ENCODE measurements at regions not wholly inside any gene's neighbourhood (a gene's known extent, or its start where the extent isn't known, plus 50 kb on each side); places are given as distances from the start of the nearest gene placed in this dataset.
"Not testable (repeated sequence)": the region's sequence is repeated elsewhere in the genome, so short reads cannot be mapped to it uniquely, and the experiment has no call there.

- no peak for DNase-seq
Measured at GRCh38 chr6:37580176-37580955, 80.7 kb upstream of the CCDC167 start.

DNA sequence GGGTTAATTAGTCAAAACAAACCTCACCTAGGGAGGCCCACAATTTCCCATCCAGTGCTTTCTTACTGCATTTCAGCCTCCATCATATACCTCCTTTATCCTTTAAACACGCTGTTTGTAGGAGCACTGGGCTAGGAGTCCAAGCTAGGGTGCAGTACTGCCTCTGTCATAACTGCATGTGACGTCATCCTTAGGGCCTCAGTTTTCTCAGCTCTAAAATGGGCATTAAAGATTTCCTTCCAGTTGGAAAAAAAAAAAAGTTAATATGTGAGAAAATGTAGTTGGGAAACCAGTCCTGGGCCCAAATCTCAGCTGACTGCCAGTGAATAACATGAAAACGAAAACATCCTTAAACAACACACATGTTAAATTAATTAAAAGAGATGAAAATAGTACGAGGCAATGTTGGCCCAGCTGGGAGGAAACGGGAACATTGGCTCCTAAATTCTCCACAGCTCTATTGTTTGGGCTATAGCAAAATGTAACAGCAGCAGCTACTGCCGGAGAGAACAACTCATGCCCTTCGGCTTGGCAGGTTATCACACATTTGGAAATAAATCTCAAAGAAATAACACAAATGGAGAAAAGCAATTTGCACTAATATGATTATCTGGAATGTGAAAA lies 79.9 kb upstream of the CCDC167 start:
- DNase-seq = no peak

DNA sequence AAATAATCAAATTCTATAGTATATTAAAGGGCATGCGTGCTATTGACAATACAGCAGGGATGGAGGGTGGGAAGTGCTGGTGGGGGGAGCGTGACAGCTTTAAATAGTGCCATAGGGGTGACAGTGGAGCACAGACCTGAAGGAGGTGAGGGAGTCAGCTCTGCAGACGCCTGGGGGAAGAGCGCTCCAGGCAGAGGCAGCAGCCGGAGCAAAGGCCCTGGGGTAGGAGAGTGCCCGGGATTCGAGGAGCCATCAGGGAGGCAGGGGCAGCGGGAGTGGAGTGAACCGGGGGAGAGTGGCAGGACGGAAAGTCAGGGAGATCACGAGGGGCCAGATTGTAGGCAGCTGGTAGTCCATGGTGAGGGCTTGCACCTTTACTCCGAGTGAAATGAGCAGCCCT lies 78.4 kb upstream of the CCDC167 start:
- no peak for DNase-seq

DNA sequence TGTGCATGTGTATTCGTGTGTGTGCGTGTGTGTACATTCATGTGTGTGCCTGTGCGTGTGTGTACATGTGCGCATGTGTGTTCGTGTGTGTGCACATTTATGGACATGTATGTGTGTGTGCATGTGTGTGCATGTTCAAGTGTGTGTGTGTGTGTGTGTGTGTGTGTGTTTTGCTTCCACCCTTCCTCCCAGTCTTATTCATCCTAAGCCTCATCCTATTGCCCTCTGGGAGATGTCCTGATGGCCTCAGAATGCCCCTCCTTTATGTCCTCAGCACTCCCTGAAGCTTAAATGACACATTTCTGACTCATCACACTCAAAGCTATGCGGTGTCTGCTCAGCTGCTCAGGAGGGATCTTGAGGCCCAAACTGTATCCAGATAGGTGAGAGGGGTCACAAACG lies 76.6 kb upstream of the CCDC167 start:
- no peak for DNase-seq

DNA sequence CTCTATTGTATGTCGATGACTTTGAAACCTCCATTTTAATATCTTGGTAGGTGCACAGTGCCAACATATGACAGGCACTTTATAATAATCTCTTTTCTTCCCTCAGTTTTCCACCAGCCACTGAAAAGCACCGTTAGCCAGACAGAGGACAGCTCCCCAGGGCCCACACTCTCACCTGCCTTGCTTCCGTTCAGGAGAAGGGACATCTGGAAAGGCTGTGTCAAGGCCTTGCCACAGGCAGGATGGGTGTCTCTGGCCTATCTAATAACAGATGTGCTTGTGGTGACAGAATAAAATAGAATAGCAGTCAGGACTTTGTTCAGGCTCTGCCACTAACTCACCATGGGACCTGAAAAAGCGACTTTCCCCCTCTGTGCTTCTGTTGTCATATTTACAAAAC lies 75.5 kb upstream of the CCDC167 start:
- no peak for DNase-seq

DNA sequence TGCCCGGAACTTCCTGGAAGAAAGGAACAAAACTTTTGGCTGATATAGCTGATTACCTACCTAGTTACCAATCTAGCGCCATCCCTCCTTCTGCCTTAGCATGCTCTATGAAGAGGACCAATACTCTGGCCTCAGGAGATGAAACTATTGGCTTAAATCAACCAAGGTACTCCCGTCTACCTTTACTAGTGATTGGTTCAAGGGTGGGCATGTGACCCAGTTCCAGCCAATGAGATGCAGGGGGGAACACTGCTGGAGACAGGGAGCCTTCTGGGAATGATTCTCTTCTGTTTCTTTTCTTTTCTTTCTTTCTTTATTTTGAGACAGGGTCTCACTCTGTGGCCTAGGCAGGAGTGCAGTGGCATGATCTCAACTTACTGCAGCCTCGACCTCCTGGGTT lies 72.6 kb upstream of the CCDC167 start:
- DNase-seq = no peak

DNA sequence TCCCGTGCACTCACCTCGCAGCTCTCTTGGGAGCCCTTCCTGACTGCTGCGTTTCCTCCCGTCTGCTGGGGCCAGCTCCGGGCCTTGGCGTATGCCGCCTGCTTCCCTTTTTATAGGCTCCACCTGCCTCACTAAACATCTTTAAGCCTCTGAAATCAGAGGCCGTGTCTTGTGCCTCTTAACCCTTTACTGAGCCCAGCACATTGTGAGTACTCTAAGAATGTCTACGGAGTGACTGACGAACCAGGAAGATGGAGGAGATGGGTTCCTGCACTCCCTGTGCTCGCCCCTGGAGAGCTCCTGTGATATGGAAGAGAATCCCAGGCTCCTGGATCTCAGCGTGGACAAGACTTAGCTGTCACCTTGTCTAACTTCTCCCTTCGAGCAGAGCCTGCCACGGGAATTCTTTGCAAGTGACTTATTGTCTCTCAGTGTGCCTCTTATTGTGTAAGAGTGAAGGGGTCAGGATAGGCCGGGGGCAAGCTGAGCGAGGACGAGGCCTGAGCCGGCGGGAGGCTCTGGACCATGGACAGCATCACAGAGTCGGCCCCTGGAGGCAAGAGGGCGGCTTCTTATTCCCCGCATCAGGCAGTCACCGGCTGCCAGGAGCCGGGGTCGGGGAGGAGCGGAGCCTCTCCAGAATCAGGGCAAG lies 70.9 kb upstream of the CCDC167 start:
- DNase-seq = no peak

DNA sequence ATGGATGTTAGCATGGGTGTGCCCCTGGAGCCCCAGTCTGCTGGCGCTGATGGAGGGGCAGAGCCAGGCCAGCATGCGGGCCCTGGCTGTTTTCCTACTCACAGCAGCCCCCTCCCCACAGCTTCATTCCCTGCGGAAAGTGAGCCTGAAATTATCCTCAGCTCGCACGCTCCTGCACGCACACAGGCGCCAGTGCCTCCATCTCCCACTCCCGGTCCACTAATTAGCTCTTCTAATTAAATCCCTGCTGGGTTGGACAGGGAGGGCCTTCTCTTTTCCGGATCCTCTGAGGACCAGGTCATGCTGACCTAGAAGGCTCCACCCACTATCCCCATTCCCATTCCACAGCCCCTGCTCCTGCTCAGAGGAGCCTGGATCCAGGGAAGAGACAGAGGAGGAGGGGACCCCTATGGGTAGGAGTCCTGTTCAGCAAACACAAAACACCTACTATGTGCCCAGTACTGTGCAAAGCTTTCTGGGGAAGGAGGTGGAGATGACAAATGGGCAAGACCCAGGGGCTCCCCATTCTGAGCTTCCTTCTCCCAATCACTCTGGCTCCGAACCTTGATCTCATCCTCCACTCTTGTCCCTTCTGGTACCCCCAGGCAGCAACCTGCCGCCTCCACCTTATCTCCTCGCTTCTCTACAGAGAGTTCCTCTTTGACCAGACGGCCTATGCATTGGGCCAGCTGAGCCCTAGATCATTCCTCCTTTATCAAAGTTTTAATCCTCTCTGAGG lies 70.2 kb upstream of the CCDC167 start:
- DNase-seq = no peak

DNA sequence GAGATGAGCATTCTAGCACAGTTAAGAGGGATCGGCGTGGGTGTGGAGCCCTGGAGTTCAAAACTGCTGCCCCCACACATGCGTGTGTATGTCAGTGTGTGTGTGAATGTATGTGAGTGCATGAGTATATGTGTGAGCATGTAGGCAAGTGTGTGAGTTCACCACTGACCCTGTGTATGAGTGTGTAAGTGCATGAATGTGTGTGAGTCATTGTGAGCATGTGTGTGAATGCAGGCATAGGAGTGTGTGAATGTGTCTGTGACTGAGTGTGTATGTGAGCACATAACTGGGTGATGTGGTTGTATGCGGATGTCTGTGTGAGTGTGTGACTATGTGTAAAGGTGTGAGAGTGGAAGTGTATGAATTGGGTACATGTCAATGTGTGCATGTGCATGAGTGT lies 69.6 kb upstream of the CCDC167 start:
- DNase-seq = no peak

DNA sequence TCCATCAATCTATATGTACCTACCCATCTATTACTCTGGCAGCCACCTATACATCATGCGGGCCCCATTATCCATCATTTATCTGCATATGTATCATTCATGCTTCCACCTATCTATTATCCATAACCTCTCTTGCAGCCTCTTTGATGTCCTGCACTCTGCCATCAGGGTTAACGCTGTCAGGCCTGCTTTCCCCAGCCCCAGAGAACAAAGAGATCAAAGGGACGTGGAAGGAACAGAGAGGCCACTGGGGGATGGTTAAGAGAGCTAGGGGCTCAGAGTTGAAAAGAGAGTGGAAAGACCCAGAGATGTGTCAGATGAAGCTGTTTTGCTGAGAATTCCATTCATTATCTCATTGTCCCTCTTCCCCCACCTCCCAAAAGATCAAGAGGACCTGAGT lies 67.3 kb upstream of the CCDC167 start:
- DNase-seq = no peak

- DNase-seq = peak; percentile 47
Measured at GRCh38 chr6:37566111-37566949, 66.6 kb upstream of the CCDC167 start.

GRCh38 chr6:37565267-37566110 lies 65.8 kb upstream of the CCDC167 start:
- no peak for DNase-seq

DNA sequence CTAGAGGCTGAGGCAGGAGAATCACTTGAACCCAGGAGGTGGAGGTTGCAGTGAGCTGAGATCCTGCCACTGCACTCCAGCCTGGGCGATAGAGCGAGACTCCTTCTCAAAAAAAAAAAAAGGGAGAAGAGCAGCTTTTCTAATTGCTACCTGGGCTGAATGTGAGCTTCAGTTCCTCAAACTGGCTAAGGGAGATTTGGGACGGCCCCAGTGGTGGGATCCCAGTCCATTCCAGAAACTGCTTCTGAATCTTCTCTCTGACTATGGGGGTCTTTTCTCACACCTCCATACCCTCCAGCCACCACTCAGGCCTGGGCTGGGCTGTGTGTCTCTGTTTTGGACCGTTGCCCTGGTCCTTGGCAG lies 63.2 kb upstream of the CCDC167 start:
- not testable (repeated sequence) for DNase-seq

DNA sequence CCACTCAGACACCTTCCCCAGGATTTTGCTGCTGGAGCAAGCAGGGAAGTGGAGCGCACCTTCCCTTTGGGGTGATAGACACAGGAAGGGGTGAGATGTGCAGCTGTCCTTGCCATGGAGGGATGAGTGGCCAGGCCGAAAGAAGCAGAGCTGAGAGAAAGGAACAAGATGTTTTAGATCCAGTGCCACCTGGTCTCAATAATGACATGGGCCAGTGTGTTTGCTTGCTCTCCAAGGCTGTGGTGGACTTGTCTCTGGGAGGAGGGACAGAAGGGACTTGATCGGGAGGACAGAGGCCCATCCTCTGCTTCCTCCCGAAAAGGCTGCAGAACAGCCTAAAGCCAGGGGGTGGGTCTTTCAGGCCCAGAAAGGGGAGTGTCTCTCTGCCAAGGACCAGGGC lies 61.7 kb upstream of the CCDC167 start:
- no peak for DNase-seq

DNA sequence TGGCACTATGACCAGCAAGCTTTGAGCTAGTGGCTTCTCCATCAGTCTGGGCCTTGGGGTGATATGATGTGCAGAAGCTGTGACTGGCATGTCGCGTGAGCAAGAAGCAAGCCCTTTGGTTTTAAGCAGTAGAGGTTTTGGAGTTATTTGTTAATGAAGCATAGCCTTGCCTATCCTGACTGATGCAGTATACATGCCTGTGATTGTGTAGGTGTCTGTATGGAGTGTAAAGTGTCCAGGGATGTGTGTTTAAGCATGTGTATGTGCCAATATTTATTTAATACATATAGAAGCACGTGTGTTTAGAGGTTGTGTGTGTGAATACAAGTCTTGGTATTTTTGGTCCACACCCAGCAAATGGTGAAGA lies 61.0 kb upstream of the CCDC167 start:
- DNase-seq = no peak

DNA sequence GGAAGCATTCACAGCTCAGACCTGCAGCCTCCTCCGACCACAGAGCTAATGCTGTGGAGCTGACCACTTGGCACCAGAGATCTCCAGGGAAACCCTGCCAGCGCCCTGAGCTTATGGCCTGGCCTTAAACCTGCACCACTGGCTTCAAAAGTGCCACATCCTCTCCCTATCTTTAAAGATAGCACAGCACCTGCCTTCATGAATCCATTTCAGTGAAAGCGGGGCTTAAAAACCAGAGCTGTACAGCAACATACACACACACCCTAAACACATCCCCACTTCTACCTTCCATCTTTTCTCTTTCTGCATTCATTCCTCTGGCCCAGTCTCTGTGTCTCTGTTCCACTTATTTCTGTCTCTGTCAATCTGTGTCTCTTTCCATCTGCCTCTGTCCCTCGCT lies 59.8 kb upstream of the CCDC167 start:
- no peak for DNase-seq

- DNase-seq = no peak
Measured at GRCh38 chr6:37559050-37559449, 59.4 kb upstream of the CCDC167 start.

- DNase-seq = no peak
Measured at GRCh38 chr6:37558646-37559045, 59.0 kb upstream of the CCDC167 start.

DNA sequence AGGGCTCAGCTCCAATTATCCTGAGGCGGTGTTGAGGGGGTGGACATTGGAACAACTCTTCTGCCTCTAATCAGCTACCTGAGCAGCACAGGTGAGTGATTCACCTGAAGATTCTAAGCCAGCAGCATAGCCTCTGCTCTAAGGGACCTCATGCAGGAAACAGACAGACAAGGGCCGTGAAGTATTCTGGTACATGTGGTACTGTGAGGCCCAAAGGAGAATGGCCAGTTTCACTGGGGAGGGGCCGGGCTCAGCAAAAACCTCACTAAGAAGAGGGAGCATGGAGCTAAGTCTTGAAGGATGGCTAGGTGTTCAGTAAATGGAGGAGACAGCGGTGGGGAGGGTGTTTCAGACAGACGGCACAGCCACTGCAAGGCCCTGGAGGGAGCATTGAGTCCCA lies 58.5 kb upstream of the CCDC167 start:
- no peak for DNase-seq

DNA sequence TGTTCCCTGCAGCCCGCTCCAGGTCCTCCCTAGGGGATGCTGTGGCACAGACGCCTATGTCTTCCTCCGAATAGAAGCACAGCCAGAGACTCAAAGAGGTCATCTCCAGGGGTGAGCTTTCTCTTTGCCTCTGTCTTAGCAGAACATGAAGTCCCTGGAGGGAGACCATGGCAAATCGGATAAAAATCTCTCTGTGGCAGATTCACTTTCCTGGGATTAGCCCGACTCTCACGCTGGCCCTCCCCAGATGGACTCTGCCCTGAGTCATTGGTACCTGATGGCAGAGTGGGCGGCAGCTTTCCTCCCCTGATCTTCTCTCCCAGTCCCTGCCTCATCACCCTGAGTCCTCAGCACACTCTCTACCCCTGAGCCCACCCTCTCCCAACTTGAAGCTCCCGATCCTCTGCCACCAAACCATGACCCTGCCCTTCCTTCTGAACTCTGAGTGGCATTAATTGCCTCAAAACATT lies 58.0 kb upstream of the CCDC167 start:
- no peak for DNase-seq

DNA sequence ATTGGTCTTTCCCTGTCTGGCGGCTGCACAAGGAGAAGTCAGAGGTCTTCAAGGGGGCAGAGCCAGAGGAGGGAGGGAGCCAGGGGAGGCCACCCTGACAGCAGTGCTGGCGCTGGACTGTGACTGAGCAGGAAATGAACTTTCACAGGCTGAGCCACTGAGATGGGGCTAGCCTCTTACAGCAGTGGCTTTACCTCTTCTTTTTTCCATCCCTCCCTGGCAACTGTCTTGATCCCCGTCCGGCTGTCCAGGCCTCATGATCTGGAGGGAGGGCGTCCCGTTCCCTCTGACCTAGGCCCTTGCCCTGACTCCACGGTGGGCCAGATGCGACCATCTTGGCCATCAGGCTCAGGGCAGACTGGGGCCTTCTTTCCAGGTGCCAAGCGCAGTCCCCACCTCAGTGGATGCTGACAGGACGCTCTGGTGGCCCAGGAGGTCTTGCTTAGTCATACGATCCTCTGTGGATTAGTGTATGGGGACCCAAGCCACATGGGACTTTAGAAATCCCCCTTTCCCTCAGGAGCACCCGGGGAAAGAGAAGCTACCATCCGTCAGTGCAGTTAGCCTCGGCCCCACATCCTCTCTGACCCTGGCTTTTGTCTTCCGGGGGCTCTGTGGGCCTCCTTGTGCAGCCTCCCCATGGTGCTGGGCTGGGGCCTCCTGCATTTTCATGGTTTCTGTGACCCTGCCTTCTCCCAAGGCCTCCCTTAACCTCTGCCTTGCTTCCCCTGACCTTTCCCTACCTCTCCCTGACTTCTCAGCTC lies 57.4 kb upstream of the CCDC167 start:
- no peak for DNase-seq
